Mesothelial cell of epicardium (in vitro differentiated cells): ENCODE measurements at regions not wholly inside any gene's neighbourhood (a gene's known extent, or its start where the extent isn't known, plus 50 kb on each side); places are given as distances from the start of the nearest gene placed in this dataset.
A peak's percentile ranks its signal among the peaks of the same experiment; 100 is the strongest.
"Not testable (repeated sequence)": the region's sequence is repeated elsewhere in the genome, so short reads cannot be mapped to it uniquely, and the experiment has no call there.

Experiments
- DNase-seq, 2 experiments: peaks; one replicate each; pipeline ENCODE4 v3.0.0; 2021; ENCODE audit warnings: low spot score in 2 of 2; ENCODE audit not compliant: unreplicated experiment in 2 of 2
- H3K27ac Mint-ChIP-seq: 2 replicates; pipeline ENCODE4 v1.8.0; 2021; ENCODE audit warnings: mixed read lengths
- H3K27me3 Mint-ChIP-seq: 2 replicates; pipeline ENCODE4 v1.8.0; 2021; ENCODE audit warnings: low read depth, mixed read lengths
- H3K36me3 Mint-ChIP-seq: 2 replicates; pipeline ENCODE4 v1.8.0; 2021; ENCODE audit warnings: mixed read lengths
- H3K4me1 Mint-ChIP-seq: 2 replicates; pipeline ENCODE4 v1.8.0; 2021; ENCODE audit warnings: mixed read lengths
- H3K4me3 Mint-ChIP-seq: 2 replicates; pipeline ENCODE4 v1.8.0; 2021; ENCODE audit warnings: mild to moderate bottlenecking, moderate library complexity, mixed read lengths
- H3K9me3 Mint-ChIP-seq: 2 replicates; pipeline ENCODE4 v1.8.0; 2021; ENCODE audit warnings: mixed read lengths
- CTCF ChIP-seq: fragments of 200-600 bp; sonication (generic); IDR thresholded peaks from one replicate; pipeline ENCODE4 v1.5.0; 2021; ENCODE audit warnings: antibody characterized with exemption; ENCODE audit not compliant: unreplicated experiment

DNA sequence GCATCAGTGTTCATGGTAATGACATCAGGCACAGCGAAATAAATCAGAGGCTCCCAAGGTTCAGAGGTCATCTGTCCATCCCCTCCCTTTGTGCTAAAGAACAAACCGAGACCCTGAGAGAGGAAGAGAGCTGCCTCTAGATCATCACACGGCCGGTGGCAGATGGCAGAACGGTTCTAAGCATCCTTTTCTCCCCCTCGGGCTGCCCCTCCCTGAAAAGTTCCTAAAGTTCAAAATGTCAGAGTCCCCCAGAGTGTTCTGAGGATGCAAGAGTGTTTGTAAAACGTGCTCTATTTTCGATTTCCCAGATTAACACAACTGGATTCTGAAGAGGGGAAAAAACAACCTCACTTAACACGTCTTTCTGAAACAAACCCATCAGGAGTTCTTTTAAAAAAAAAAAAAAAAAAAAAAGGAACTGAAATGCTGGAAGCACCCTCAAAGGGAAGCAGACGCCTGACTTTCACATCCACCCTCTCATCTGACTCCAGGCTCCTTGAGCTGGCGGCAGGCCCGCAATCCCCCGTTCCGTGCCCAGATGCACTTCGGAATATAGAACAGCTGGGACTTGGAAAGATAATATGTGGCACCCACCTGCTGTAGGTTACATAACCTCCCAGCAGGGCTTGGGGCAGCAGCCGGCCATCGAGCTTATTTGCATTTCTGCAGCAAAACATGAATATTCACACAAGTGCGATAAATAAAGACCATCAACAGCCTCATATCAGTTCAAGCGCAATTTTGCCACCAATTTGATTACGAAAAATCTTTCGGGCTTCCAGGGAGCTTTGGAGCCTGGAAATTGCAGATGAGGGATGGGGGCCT is 115.5 kb upstream of the SMURF2 start:
- peak overlapping the region; percentile 50 for H3K4me3 Mint-ChIP-seq
- peaks cover 63% of the 10 kb centered on the region for H3K27me3 Mint-ChIP-seq
- peaks cover 42% of the 10 kb centered on the region for H3K4me1 Mint-ChIP-seq
- no peaks in the 10 kb centered on the region for H3K9me3 Mint-ChIP-seq
- no peak overlapping the region for H3K27ac Mint-ChIP-seq
- no peak for TF ChIP-seq CTCF
- peaks cover 5% of the 10 kb centered on the region for H3K36me3 Mint-ChIP-seq
- DNase-seq, result no peak

GRCh38 chr17:64776720-64777414 is 114.8 kb upstream of the SMURF2 start:
- DNase-seq, result peak; percentile 78 to 90
- Mint-ChIP-seq H3K4me3 (peak overlapping the region; percentile 44), H3K4me1 (peaks cover 36% of the 10 kb centered on the region), H3K27me3 (peaks cover 56% of the 10 kb centered on the region)
- TF ChIP-seq CTCF, result peak; percentile 96
- not testable (repeated sequence) for H3K36me3 Mint-ChIP-seq, H3K9me3 Mint-ChIP-seq, H3K27ac Mint-ChIP-seq

DNA sequence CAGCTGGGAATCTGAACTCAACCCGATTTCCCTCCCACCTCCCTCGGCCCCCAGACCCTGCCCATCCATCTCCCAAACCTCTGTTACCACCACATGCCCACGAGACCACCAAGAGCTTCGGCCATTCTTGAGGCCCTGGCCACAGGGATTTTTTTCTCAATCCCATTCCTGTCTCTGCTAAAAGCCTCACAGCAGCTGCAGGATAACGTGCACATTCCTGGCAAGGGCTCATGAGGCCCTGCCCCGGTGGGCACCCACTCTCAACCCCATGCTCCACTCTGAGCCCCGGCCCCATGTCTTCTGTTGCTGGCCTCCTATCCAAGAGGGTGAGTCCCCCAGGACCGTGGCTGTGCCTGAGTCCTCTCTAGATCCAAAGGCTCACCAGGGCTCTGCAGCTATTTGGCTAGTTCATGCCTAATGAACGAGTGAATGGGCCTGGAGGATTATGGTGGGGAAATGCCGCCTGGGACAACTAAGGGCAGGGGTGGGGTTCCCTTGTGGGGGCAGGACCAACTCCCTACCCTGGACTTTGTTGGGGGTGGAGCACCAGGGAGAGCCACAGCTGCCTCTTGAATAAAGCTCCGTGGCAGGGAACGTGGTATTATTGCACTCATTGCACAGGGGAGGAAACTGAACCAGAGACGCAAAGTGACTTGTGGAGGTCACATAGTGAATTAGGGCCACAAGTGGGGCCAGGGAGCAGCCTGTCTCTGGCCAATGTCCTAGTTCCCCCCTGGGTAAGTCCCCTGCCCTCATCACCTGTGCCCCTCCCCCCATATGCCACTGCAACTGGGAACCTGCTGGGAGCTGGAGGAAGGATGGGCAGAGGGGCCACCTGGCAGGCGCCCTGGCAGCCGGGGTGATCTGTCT is 113.8 kb upstream of the SMURF2 start:
- Mint-ChIP-seq H3K4me1 (peaks cover 34% of the 10 kb centered on the region), H3K9me3 (no peaks in the 10 kb centered on the region), H3K36me3 (peaks cover 2% of the 10 kb centered on the region), H3K27ac (no peak overlapping the region), H3K4me3 (no peak overlapping the region), H3K27me3 (peaks cover 50% of the 10 kb centered on the region)
- peak in 1 of 2 experiments; percentile 34 for DNase-seq
- TF ChIP-seq CTCF, result no peak

DNA sequence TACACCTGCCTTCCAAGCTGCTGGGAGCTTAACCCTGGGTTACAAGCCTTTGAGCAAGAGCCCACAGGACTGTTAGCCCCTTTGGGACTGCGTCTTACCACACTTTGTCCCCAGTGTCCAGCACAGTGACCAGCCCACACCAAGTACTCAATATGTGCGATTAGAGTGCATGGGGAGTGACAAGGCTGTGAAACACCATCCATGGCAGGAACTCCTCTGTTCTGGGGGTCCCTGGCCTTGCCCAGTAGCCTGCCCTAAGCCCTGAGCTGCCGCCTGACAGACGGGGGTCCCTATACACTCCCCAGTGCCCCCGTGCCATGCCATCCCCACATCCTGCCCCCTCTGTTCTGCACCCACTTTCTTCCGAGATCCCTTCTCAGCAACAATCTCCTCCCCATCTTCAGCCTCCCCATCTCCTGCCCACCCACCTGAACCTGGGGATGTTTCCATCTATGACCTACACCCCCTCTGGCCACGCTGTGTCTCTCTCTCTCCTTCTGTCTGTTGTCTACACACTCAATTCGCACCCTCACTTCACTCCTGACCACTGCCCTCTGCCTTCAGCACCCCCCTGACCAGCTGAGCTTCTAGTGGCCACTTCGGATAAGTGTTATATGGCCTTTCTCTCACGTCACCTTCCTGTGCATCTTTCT is 112.9 kb upstream of the SMURF2 start:
- peaks cover 42% of the 10 kb centered on the region for H3K27me3 Mint-ChIP-seq
- no peak overlapping the region for H3K27ac Mint-ChIP-seq

More for the DNA sequence above, 112.9 kb upstream of the SMURF2 start:
- peaks cover 30% of the 10 kb centered on the region for H3K4me1 Mint-ChIP-seq
- TF ChIP-seq CTCF, result no peak
- peaks cover 2% of the 10 kb centered on the region for H3K36me3 Mint-ChIP-seq
- H3K9me3 Mint-ChIP-seq, result no peaks in the 10 kb centered on the region
- DNase-seq, result peak in 1 of 2 experiments; percentile 34
- H3K4me3 Mint-ChIP-seq, result no peak overlapping the region
